ENCODE measurements at regions not wholly inside any gene's neighbourhood (a gene's known extent, or its start where the extent isn't known, plus 50 kb on each side); places are given as distances from the start of the nearest gene placed in this dataset.

DNA sequence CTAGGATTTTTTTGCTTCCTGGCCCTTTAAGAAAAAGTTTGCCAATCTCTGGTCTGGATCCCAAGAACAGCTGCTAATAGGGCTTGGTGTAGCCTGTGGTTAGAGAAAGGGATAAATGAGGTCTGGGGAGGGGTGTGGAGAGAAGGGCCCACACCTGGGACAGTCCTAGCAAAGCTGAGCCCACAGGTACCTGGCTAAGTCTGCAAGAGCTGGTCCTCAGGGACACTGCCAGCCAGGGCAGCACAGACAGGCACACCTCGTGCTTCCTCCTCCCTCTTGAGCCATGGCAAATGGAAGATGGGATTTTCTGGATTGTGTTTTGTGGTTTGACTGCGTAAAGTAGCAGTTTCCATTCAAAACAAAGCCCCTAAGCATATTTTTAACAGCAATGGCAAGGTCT is 217.5 kb downstream of the SOX9 start:
- H3K27me3 ChIP-seq (ENCODE audit: control insufficient read depth, insufficient read depth, low read length): no peaks in the 10 kb centered on the region
- H3K36me3 ChIP-seq (ENCODE audit: control insufficient read depth, insufficient read depth, low read length): no peaks in the 10 kb centered on the region
- no CpG with 5 or more reads among the region's 2 CpGs for WGBS (ENCODE audit: insufficient coverage, insufficient read length)
- H3K4me3 ChIP-seq (ENCODE audit: low read length): no peak overlapping the region
- H3K27ac ChIP-seq (ENCODE audit: low read length): no peak overlapping the region
- DNase-seq (ENCODE audit: low read depth, low spot score): no peak
- H3K9me3 ChIP-seq (ENCODE audit: control insufficient read depth, insufficient read depth, low read length): no peaks in the 10 kb centered on the region
- peaks cover 2% of the 10 kb centered on the region; the same call in 1 of the 2 replicates for H3K4me1 ChIP-seq (ENCODE audit: control insufficient read depth, insufficient read depth, low read length)

DNA sequence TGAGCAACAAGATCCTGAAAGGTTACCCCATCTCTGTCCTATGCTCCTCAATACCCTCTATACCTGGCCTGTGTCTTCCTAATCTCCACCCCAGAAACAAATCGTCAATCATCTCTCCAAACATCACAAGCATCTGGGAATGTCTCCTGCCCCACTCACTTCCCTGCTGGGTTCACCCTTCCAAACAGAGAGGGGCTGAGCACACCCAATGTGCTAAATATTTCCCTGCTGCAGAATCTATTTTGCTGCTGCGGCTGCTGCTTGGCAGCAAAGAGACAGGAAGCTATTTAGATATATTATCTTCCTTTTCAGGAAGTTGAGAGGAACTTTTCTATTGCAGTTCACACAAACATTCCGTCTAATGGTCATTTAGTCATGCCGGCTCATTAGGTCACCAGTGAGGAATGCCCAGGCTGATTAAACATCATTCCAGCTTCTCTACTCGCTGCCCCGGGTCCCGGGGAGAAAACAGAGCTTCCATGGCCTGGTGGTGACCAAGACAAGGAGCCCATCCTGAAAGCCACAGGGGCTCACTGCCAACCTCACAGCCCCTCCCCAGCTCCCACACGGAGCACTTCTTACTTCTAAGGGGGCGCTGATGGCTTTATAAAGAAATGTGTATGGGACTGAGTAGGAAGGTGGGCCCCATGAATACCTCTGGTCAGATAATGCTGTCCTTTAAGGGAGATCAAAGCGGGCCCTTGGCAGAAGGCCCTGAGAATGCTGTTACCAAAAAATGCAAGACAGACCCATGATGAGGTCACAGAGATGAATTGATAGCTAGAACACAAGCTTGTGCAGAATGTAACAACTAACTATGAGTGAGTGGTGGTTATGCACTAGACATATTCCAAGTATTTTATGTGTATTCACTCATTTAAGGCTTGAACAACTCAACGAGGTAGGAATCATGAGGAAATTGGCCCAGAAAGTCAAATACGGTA is 218.3 kb downstream of the SOX9 start:
- Histone ChIP-seq H3K9me3 (ENCODE audit: control insufficient read depth, insufficient read depth, low read length) (no peaks in the 10 kb centered on the region), H3K27me3 (ENCODE audit: control insufficient read depth, insufficient read depth, low read length) (no peaks in the 10 kb centered on the region), H3K36me3 (ENCODE audit: control insufficient read depth, insufficient read depth, low read length) (no peaks in the 10 kb centered on the region), H3K27ac (ENCODE audit: low read length) (no peak overlapping the region), H3K4me1 (ENCODE audit: control insufficient read depth, insufficient read depth, low read length) (peaks cover 2% of the 10 kb centered on the region; the same call in 1 of the 2 replicates), H3K4me3 (ENCODE audit: low read length) (no peak overlapping the region)
- no peak for DNase-seq (ENCODE audit: low read depth, low spot score)
- no CpG with 5 or more reads among the region's 12 CpGs for WGBS (ENCODE audit: insufficient coverage, insufficient read length)

DNA sequence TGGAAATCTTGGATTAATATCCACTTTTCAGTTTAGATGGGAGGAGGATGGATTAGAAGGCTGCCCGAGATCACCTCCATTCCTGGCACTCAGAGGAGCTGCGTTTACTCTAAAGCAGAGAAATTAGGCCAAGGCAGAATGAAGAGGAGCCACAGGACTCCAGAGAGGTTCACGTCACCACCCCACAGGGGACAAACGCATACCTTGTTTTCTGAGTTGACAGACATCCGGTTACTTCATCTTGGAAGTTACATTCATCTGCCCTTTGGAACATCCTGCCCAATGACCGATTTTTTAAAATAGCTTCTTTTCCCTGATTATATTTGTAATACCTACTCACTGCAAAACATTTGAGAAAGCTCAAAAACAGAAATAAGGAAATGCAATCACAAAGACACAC is 220.0 kb downstream of the SOX9 start:
- Histone ChIP-seq H3K36me3 (ENCODE audit: control insufficient read depth, insufficient read depth, low read length) (no peaks in the 10 kb centered on the region), H3K27ac (ENCODE audit: low read length) (no peak overlapping the region)

DNA sequence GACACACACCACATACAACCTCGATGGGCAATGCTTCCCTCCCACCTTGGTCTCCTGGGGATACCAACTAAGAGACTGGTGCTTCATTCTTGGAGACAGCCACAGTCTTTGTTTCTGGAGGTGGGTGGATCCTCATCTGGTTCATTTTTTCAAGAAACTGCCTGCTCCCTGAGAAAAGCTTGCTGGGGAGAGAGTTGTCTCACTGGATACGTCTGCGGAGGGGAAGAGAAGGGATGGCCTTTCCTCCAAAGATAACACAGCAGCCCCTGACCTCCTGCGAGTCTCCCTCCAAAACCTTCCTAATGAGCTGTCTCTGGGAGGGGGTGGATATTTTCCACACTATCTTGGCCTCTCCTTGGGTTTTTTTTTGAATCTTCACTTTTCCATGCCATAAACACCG is 221.2 kb downstream of the SOX9 start:
- Histone ChIP-seq H3K27me3 (ENCODE audit: control insufficient read depth, insufficient read depth, low read length) (no peaks in the 10 kb centered on the region), H3K27ac (ENCODE audit: low read length) (no peak overlapping the region), H3K36me3 (ENCODE audit: control insufficient read depth, insufficient read depth, low read length) (no peaks in the 10 kb centered on the region), H3K9me3 (ENCODE audit: control insufficient read depth, insufficient read depth, low read length) (no peaks in the 10 kb centered on the region), H3K4me1 (ENCODE audit: control insufficient read depth, insufficient read depth, low read length) (peaks cover 2% of the 10 kb centered on the region; the same call in 1 of the 2 replicates), H3K4me3 (ENCODE audit: low read length) (no peak overlapping the region)
- no peak for DNase-seq (ENCODE audit: low read depth, low spot score)
- WGBS (ENCODE audit: insufficient coverage, insufficient read length): no CpG with 5 or more reads among the region's 5 CpGs

More for the DNA sequence above, 220.0 kb downstream of the SOX9 start:
- no peak for DNase-seq (ENCODE audit: low read depth, low spot score)
- peaks cover 2% of the 10 kb centered on the region; the same call in 1 of the 2 replicates for H3K4me1 ChIP-seq (ENCODE audit: control insufficient read depth, insufficient read depth, low read length)
- no peaks in the 10 kb centered on the region for H3K9me3 ChIP-seq (ENCODE audit: control insufficient read depth, insufficient read depth, low read length)
- H3K27me3 ChIP-seq (ENCODE audit: control insufficient read depth, insufficient read depth, low read length): no peaks in the 10 kb centered on the region
- WGBS (ENCODE audit: insufficient coverage, insufficient read length): no CpG with 5 or more reads among the region's 6 CpGs
- H3K4me3 ChIP-seq (ENCODE audit: low read length): no peak overlapping the region

DNA sequence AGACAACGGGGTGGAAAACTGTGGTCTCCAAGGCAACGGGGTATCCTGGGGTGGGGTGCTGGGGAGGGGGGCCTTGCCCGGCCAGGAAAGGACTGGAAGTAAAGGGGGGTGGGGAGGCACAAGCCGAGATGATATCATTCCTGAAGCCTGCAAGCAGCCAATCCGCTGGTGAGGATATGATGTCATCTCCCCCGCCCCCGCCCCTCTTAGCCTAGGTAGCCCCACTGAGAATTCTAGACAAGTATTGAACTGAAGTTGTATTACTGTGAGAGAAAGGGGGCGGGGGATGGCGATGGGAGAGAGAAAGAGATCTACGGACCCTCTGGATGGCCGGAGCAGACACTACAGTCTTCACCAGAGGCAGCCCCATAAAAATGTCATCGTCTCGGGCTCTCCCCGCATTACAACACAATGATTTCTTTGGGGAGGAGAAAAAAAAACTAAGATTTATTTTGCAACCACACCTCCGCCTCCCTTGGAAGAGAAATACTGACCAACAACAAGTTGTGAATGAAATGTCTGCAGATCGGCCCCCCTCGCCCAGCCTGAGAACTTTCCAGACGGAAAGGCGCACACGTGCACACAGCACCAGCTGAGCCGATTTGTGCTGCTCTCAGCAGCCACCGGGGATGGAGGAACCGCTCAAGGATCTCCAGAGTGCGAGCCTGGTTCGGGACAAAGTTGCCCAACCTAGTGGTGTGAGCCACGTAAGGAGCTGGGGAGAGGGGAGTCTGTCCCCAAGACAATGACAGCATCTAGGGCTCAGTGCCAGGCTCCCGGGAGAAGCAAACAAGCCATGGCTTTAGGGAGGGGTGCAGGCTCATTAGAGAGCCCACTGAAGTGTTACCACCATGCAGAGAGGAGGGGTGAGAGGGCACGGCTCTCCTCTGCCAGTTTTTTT is 222.1 kb downstream of the SOX9 start:
- Histone ChIP-seq H3K9me3 (ENCODE audit: control insufficient read depth, insufficient read depth, low read length) (no peaks in the 10 kb centered on the region), H3K27me3 (ENCODE audit: control insufficient read depth, insufficient read depth, low read length) (no peaks in the 10 kb centered on the region), H3K4me3 (ENCODE audit: low read length) (no peak overlapping the region), H3K36me3 (ENCODE audit: control insufficient read depth, insufficient read depth, low read length) (no peaks in the 10 kb centered on the region), H3K27ac (ENCODE audit: low read length) (no peak overlapping the region), H3K4me1 (ENCODE audit: control insufficient read depth, insufficient read depth, low read length) (peaks cover 2% of the 10 kb centered on the region; the same call in 1 of the 2 replicates)
- no peak for DNase-seq (ENCODE audit: low read depth, low spot score)
- WGBS (ENCODE audit: insufficient coverage, insufficient read length): no CpG with 5 or more reads among the region's 28 CpGs

DNA sequence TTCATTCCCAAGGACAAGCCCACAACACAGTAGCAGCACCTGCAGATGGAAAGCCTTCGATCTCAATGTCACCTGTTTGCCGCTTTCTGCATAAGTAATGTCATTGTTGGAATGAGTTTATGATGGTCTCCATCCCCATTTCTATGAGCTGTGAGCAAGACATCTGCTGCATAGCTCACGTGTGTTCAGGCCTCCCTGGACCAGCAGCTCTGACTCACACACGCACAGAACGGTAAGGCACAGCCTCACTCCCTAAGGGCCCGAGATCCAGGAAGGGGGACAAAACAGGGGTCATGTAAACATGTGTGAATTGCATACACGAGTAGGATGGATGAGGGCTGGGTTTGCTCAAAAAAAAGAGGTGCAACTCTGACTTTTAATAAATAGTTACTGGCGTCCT is 223.1 kb downstream of the SOX9 start:
- Histone ChIP-seq H3K36me3 (ENCODE audit: control insufficient read depth, insufficient read depth, low read length) (no peaks in the 10 kb centered on the region), H3K9me3 (ENCODE audit: control insufficient read depth, insufficient read depth, low read length) (no peaks in the 10 kb centered on the region), H3K27ac (ENCODE audit: low read length) (no peak overlapping the region), H3K4me3 (ENCODE audit: low read length) (no peak overlapping the region), H3K27me3 (ENCODE audit: control insufficient read depth, insufficient read depth, low read length) (no peaks in the 10 kb centered on the region), H3K4me1 (ENCODE audit: control insufficient read depth, insufficient read depth, low read length) (peaks cover 2% of the 10 kb centered on the region; the same call in 1 of the 2 replicates)
- WGBS (ENCODE audit: insufficient coverage, insufficient read length): no CpG with 5 or more reads among the region's 8 CpGs
- DNase-seq (ENCODE audit: low read depth, low spot score): no peak

DNA sequence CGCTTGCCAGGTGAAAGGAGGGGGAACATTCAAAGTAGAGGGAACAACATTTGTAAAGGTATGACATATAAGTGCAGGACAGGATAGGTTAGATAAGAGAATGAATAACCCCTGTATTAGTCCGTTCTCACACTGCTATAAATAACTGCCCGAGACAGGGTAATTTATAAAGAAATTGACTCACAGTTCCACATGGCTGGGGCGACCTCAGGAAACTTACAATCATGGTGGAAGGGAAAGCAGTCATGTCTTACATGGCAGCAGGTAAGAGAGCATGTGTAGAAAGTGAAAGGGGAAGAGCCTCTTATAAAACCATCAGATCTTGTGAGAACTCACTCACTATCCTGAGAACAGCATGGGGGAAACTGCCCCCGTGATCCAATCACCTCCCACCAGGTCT is 223.8 kb downstream of the SOX9 start:
- Histone ChIP-seq H3K4me1 (ENCODE audit: control insufficient read depth, insufficient read depth, low read length) (0 out of 2 replicates have a peak, but pooled peaks cover 2% of the 10 kb centered on the region), H3K9me3 (ENCODE audit: control insufficient read depth, insufficient read depth, low read length) (no peaks in the 10 kb centered on the region), H3K27me3 (ENCODE audit: control insufficient read depth, insufficient read depth, low read length) (no peaks in the 10 kb centered on the region), H3K4me3 (ENCODE audit: low read length) (no peak overlapping the region), H3K36me3 (ENCODE audit: control insufficient read depth, insufficient read depth, low read length) (no peaks in the 10 kb centered on the region), H3K27ac (ENCODE audit: low read length) (no peak overlapping the region)
- no peak for DNase-seq (ENCODE audit: low read depth, low spot score)
- whole genome bisulfite sequencing (ENCODE audit: insufficient coverage, insufficient read length): no CpG with 5 or more reads among the region's 5 CpGs

DNA sequence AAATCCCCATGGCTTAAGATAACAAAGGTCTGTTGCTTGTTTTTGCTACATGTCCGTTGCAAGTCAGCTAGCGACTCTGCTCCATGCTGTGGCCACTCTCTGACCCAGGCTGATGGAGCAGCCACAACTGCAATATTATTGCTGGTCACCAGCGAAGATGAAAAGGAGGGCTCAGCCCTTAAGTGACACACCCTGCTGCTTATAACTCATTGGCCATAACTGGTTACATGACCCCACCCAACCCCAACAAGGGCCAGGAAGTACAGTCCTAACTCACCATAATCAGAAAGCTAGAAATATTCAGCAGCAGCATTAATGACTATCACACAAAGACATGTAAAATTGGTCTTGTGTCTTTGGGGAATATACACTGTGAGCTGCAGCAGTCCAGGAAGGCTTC is 224.3 kb downstream of the SOX9 start:
- Histone ChIP-seq H3K9me3 (ENCODE audit: control insufficient read depth, insufficient read depth, low read length) (no peaks in the 10 kb centered on the region), H3K4me3 (ENCODE audit: low read length) (no peak overlapping the region), H3K36me3 (ENCODE audit: control insufficient read depth, insufficient read depth, low read length) (no peaks in the 10 kb centered on the region), H3K27ac (ENCODE audit: low read length) (no peak overlapping the region), H3K27me3 (ENCODE audit: control insufficient read depth, insufficient read depth, low read length) (no peaks in the 10 kb centered on the region), H3K4me1 (ENCODE audit: control insufficient read depth, insufficient read depth, low read length) (0 out of 2 replicates have a peak, but pooled peaks cover 2% of the 10 kb centered on the region)
- WGBS (ENCODE audit: insufficient coverage, insufficient read length): no CpG with 5 or more reads among the region's 3 CpGs
- DNase-seq (ENCODE audit: low read depth, low spot score): no peak

DNA sequence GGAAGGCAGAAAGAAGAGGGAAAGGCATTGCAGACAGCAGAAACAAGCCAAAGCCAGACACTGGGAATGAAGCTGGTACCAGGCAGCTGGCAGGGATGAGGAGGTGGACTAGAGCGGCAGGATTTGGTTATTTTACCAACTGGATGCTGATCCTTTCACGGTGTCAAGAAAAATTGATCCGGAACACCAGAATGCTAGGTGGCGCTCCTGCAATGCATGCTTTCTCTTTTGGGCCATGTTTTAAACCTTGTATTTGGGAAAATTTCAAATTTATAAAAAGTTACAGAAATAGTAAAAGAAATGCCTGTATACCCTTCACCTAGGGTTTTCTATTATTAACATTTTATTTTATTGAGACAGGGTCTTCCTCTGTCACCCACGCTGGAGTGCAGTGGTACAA is 224.7 kb downstream of the SOX9 start:
- DNase-seq (ENCODE audit: low read depth, low spot score): no peak
- WGBS (ENCODE audit: insufficient coverage, insufficient read length): no CpG with 5 or more reads among the region's 5 CpGs
- Histone ChIP-seq H3K9me3 (ENCODE audit: control insufficient read depth, insufficient read depth, low read length) (no peaks in the 10 kb centered on the region), H3K27ac (ENCODE audit: low read length) (no peak overlapping the region), H3K27me3 (ENCODE audit: control insufficient read depth, insufficient read depth, low read length) (no peaks in the 10 kb centered on the region), H3K4me1 (ENCODE audit: control insufficient read depth, insufficient read depth, low read length) (0 out of 2 replicates have a peak, but pooled peaks cover 2% of the 10 kb centered on the region), H3K36me3 (ENCODE audit: control insufficient read depth, insufficient read depth, low read length) (no peaks in the 10 kb centered on the region), H3K4me3 (ENCODE audit: low read length) (no peak overlapping the region)

DNA sequence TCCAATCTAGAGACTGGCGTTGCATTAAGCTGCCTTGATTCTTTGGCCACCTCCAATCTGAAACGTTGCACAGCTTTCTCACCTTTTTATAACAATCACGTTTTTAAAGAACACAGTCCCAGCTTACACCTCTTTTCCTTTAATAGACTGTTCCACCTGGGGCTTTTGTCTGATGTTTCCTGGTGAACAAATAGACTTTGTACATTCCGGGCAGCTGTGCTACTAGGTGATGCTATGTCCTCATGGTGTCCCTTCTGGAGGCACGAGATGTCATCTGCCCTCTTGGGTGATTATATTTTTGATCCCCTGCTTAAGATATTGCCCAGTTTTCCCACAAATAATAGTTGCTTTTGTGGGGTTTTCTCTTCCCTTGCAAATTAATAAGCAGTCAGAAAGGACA is 225.5 kb downstream of the SOX9 start:
- Histone ChIP-seq H3K27ac (ENCODE audit: low read length) (no peak overlapping the region), H3K4me1 (ENCODE audit: control insufficient read depth, insufficient read depth, low read length) (0 out of 2 replicates have a peak, but pooled peaks cover 2% of the 10 kb centered on the region), H3K4me3 (ENCODE audit: low read length) (no peak overlapping the region), H3K36me3 (ENCODE audit: control insufficient read depth, insufficient read depth, low read length) (no peaks in the 10 kb centered on the region), H3K9me3 (ENCODE audit: control insufficient read depth, insufficient read depth, low read length) (no peaks in the 10 kb centered on the region), H3K27me3 (ENCODE audit: control insufficient read depth, insufficient read depth, low read length) (no peaks in the 10 kb centered on the region)
- no peak for DNase-seq (ENCODE audit: low read depth, low spot score)
- no CpG with 5 or more reads among the region's 5 CpGs for WGBS (ENCODE audit: insufficient coverage, insufficient read length)

Data from iPS DF 6.9 (cell line).